Stimulated activated CD4-positive, alpha-beta T cell treated with anti-CD3 and anti-CD28 coated beads, TNF-alpha, amount 100 ng/mL, for 24 hours (primary cell): ENCODE measurements at regions not wholly inside any gene's neighbourhood (a gene's known extent, or its start where the extent isn't known, plus 50 kb on each side); places are given as distances from the start of the nearest gene placed in this dataset.

ENCODE experiments used
- DNase-seq, 3 experiments: peaks; one replicate each; pipeline ENCODE4 v3.0.0-alpha.2; 2020; ENCODE audit warnings: low read depth in 3 of 3

- DNase-seq: no peak
Observed at GRCh38 chr6:44608175-44608574, 220.7 kb downstream of the CDC5L start.

- no peak for DNase-seq
Observed at GRCh38 chr6:44609051-44609612, 221.6 kb downstream of the CDC5L start.

GRCh38 chr6:44614396-44614795 lies 226.9 kb downstream of the CDC5L start:
- no peak for DNase-seq

- no peak for DNase-seq
Observed at GRCh38 chr6:44615621-44616020, 228.1 kb downstream of the CDC5L start.

GRCh38 chr6:44617416-44617815 lies 229.9 kb downstream of the CDC5L start:
- no peak for DNase-seq

GRCh38 chr6:44618371-44618770 lies 230.9 kb downstream of the CDC5L start:
- DNase-seq: no peak

GRCh38 chr6:44620922-44621321 lies 233.4 kb downstream of the CDC5L start:
- no peak for DNase-seq

GRCh38 chr6:44621846-44622245 lies 234.3 kb downstream of the CDC5L start:
- DNase-seq: no peak

GRCh38 chr6:44622555-44622954 lies 235.0 kb downstream of the CDC5L start:
- DNase-seq: no peak

- no peak for DNase-seq
Observed at GRCh38 chr6:44622956-44623355, 235.4 kb downstream of the CDC5L start.

GRCh38 chr6:44624226-44624625 lies 236.7 kb downstream of the CDC5L start:
- no peak for DNase-seq

- DNase-seq: no peak
Observed at GRCh38 chr6:44624936-44625573, 237.5 kb downstream of the CDC5L start.

GRCh38 chr6:44625996-44626395 lies 238.5 kb downstream of the CDC5L start:
- DNase-seq: no peak

- no peak for DNase-seq
Observed at GRCh38 chr6:44626616-44627015, 239.1 kb downstream of the CDC5L start.

- peak in 1 of 3 experiments; percentile 15 for DNase-seq
Observed at GRCh38 chr6:44627091-44627882, 239.8 kb downstream of the CDC5L start.

- no peak for DNase-seq
Observed at GRCh38 chr6:44627883-44628271, 240.4 kb downstream of the CDC5L start.

GRCh38 chr6:44628347-44628746 lies 240.8 kb downstream of the CDC5L start:
- DNase-seq: no peak

- DNase-seq: no peak
Observed at GRCh38 chr6:44629636-44630035, 242.1 kb downstream of the CDC5L start.

- peak in 2 of 3 experiments; percentile 5 to 37 for DNase-seq
Observed at GRCh38 chr6:44630125-44631028, 242.9 kb downstream of the CDC5L start.

GRCh38 chr6:44631968-44632367 lies 244.5 kb downstream of the CDC5L start:
- DNase-seq: no peak

- no peak for DNase-seq
Observed at GRCh38 chr6:44634321-44634720, 246.8 kb downstream of the CDC5L start.

- no peak for DNase-seq
Observed at GRCh38 chr6:44635486-44635885, 248.0 kb downstream of the CDC5L start.
